ENCODE measurements at regions not wholly inside any gene's neighbourhood (a gene's known extent, or its start where the extent isn't known, plus 50 kb on each side); places are given as distances from the start of the nearest gene placed in this dataset.

GRCh38 chr5:123929055-123929474, 417.1 kb downstream of the CSNK1G3 start:
- DNase-seq = no peak

GRCh38 chr5:123928401-123928800, 416.4 kb downstream of the CSNK1G3 start:
- no peak for DNase-seq

GRCh38 chr5:123921193-123921592, 409.2 kb downstream of the CSNK1G3 start:
- no peak for DNase-seq

GRCh38 chr5:123916345-123917121, 404.6 kb downstream of the CSNK1G3 start:
- no peak for DNase-seq

- no peak for DNase-seq
Measured at GRCh38 chr5:123914333-123914732, 402.4 kb downstream of the CSNK1G3 start.

GRCh38 chr5:123907349-123907748, 395.4 kb downstream of the CSNK1G3 start:
- no peak for DNase-seq

GRCh38 chr5:123906698-123907295, 394.8 kb downstream of the CSNK1G3 start:
- no peak for DNase-seq

- DNase-seq = no peak
Measured at GRCh38 chr5:123885081-123885480, 373.1 kb downstream of the CSNK1G3 start.

GRCh38 chr5:123882965-123883345, 371.0 kb downstream of the CSNK1G3 start:
- DNase-seq = no peak

- no peak for DNase-seq
Measured at GRCh38 chr5:123882319-123882964, 370.5 kb downstream of the CSNK1G3 start.

- DNase-seq = no peak
Measured at GRCh38 chr5:123881759-123882244, 369.8 kb downstream of the CSNK1G3 start.

- DNase-seq = no peak
Measured at GRCh38 chr5:123880875-123881274, 368.9 kb downstream of the CSNK1G3 start.

- no peak for DNase-seq
Measured at GRCh38 chr5:123879071-123879470, 367.1 kb downstream of the CSNK1G3 start.

- no peak for DNase-seq
Measured at GRCh38 chr5:123876276-123876790, 364.4 kb downstream of the CSNK1G3 start.

GRCh38 chr5:123875561-123876275, 363.7 kb downstream of the CSNK1G3 start:
- peak in 48 of 58 donors; percentile 2 to 72 (median 39) for DNase-seq

GRCh38 chr5:123874600-123875201, 362.7 kb downstream of the CSNK1G3 start:
- peak in 47 of 58 donors; percentile 1 to 93 (median 41) for DNase-seq

- DNase-seq = no peak
Measured at GRCh38 chr5:123873846-123874245, 361.9 kb downstream of the CSNK1G3 start.

GRCh38 chr5:123871373-123871772, 359.4 kb downstream of the CSNK1G3 start:
- DNase-seq = no peak

GRCh38 chr5:123868881-123869280, 356.9 kb downstream of the CSNK1G3 start:
- no peak for DNase-seq

GRCh38 chr5:123868267-123868666, 356.3 kb downstream of the CSNK1G3 start:
- no peak for DNase-seq

- no peak for DNase-seq
Measured at GRCh38 chr5:123865641-123866040, 353.7 kb downstream of the CSNK1G3 start.
